Neural cell (in vitro differentiated cells): ENCODE measurements at regions not wholly inside any gene's neighbourhood (a gene's known extent, or its start where the extent isn't known, plus 50 kb on each side); places are given as distances from the start of the nearest gene placed in this dataset.

Source experiments
- H2AFZ ChIP-seq: fragments of 200-600, 300-800 bp; sonication (generic), shearing (Covaris generic); 2 replicates; pipeline ENCODE4 v1.6.0; 2014; ENCODE audit warnings: low read depth, mild to moderate bottlenecking, antibody characterized with exemption, low read length, moderate library complexity
- H3F3A ChIP-seq: fragments of 200-600 bp; shearing (Covaris generic); 2 replicates; pipeline ENCODE4 v1.6.1; 2016; ENCODE audit warnings: mild to moderate bottlenecking, moderate library complexity, mixed read lengths, antibody characterized with exemption, low read length; ENCODE audit not compliant: insufficient read depth, poor library complexity, severe bottlenecking
- H3K27ac ChIP-seq: fragments of 200-600, 300-800 bp; sonication (generic), shearing (Covaris generic); 2 replicates; pipeline ENCODE4 v1.5.1; 2014; ENCODE audit warnings: mild to moderate bottlenecking, low read length, moderate library complexity
- H3K27me3 ChIP-seq: fragments of 300-800, 200-600 bp; sonication (generic), shearing (Covaris generic); 2 replicates; pipeline ENCODE4 v1.6.0; 2014; ENCODE audit warnings: mild to moderate bottlenecking, low read depth, low read length, moderate library complexity; ENCODE audit not compliant: insufficient read depth
- H3K36me3 ChIP-seq: fragments of 300-800, 200-600 bp; sonication (generic), shearing (Covaris generic); 2 replicates; pipeline ENCODE4 v1.5.1; 2014; ENCODE audit warnings: mild to moderate bottlenecking, antibody characterized with exemption, low read length, moderate library complexity; ENCODE audit not compliant: insufficient read depth
- H3K4me2 ChIP-seq: fragments of 300-800, 200-600 bp; sonication (generic), shearing (Covaris generic); 2 replicates; pipeline ENCODE4 v1.6.0; 2014; ENCODE audit warnings: mild to moderate bottlenecking, low read length
- H3K4me3 ChIP-seq: fragments of 300-800, 200-600 bp; sonication (generic), shearing (Covaris generic); 2 replicates; pipeline ENCODE4 v1.5.1; 2014; ENCODE audit warnings: mild to moderate bottlenecking, low read length, moderate library complexity
- H3K79me2 ChIP-seq: fragments of 200-600 bp; shearing (Covaris generic); replicated peaks from 2 replicates; pipeline ENCODE4 v1.6.0; 2014; ENCODE audit warnings: mild to moderate bottlenecking, low read length, moderate library complexity; ENCODE audit not compliant: insufficient read depth
- H3K9ac ChIP-seq: fragments of 300-800, 200-600 bp; sonication (generic), shearing (Covaris generic); 2 replicates; pipeline ENCODE4 v1.6.1; 2016; ENCODE audit warnings: mild to moderate bottlenecking, low read length, mixed read lengths
- H3K9me2 ChIP-seq: fragments of 200-600 bp; shearing (Covaris generic); 2 replicates; pipeline ENCODE4 v1.6.1; 2016; ENCODE audit warnings: mild to moderate bottlenecking, low read length, mixed read lengths; ENCODE audit not compliant: insufficient read depth
- H3K9me3 ChIP-seq: fragments of 200-600, 300-800 bp; sonication (generic), shearing (Covaris generic); 2 replicates; pipeline ENCODE4 v1.6.1; 2016; ENCODE audit warnings: mild to moderate bottlenecking, mixed run types, low read length, moderate library complexity, mixed read lengths
- H4K20me1 ChIP-seq: fragments of 200-600 bp; shearing (Covaris generic); 2 replicates; pipeline ENCODE4 v1.6.1; 2016; ENCODE audit warnings: mild to moderate bottlenecking, mixed run types; ENCODE audit not compliant: insufficient read depth
- EP300 ChIP-seq: fragments of 450-650 bp; conservative IDR thresholded peaks from 2 replicates; pipeline ENCODE4 v1.6.1; 2014; ENCODE audit warnings: antibody characterized with exemption, mild to moderate bottlenecking, moderate library complexity; ENCODE audit not compliant: poor library complexity, severe bottlenecking
- EZH2 ChIP-seq: fragments of 200-600, 300-800 bp; shearing (Covaris generic), sonication (generic); IDR thresholded peaks from 2 replicates; pipeline ENCODE4 v1.6.1; 2014; ENCODE audit warnings: antibody characterized with exemption, low read length, borderline replicate concordance, mild to moderate bottlenecking; ENCODE audit not compliant: insufficient read depth, poor library complexity, severe bottlenecking
- MXI1 ChIP-seq: fragments of 450-650 bp; conservative IDR thresholded peaks from 2 replicates; pipeline ENCODE4 v1.6.1; 2014; ENCODE audit warnings: antibody characterized with exemption, mild to moderate bottlenecking; ENCODE audit not compliant: poor library complexity, severe bottlenecking
- POLR2AphosphoS5 ChIP-seq: IDR thresholded peaks from 2 replicates; pipeline ENCODE4 v1.6.1; 2012
- RAD21 ChIP-seq: fragments of 450-650 bp; conservative IDR thresholded peaks from 2 replicates; pipeline ENCODE4 v1.6.1; 2014; ENCODE audit warnings: antibody characterized with exemption, mild to moderate bottlenecking, moderate library complexity
- SMC3 ChIP-seq: fragments of 450-650 bp; conservative IDR thresholded peaks from 2 replicates; pipeline ENCODE4 v1.6.1; 2014; ENCODE audit warnings: antibody characterized with exemption, mild to moderate bottlenecking, moderate library complexity; ENCODE audit not compliant: poor library complexity
- TAF1 ChIP-seq: IDR thresholded peaks from 2 replicates; pipeline ENCODE4 v1.6.1; 2012; ENCODE audit warnings: low read depth
- TF ChIP-seq, protein P1 (sequence below): IDR thresholded peaks from 2 replicates; pipeline ENCODE4 v1.6.1; 2012; ENCODE audit warnings: borderline replicate concordance
- TF ChIP-seq, protein P2 (sequence below): fragments of 450-650 bp; IDR thresholded peaks from 2 replicates; pipeline ENCODE4 v1.5.1; 2014; ENCODE audit warnings: antibody characterized with exemption, mild to moderate bottlenecking, moderate library complexity; ENCODE audit not compliant: poor library complexity, severe bottlenecking

DNA sequence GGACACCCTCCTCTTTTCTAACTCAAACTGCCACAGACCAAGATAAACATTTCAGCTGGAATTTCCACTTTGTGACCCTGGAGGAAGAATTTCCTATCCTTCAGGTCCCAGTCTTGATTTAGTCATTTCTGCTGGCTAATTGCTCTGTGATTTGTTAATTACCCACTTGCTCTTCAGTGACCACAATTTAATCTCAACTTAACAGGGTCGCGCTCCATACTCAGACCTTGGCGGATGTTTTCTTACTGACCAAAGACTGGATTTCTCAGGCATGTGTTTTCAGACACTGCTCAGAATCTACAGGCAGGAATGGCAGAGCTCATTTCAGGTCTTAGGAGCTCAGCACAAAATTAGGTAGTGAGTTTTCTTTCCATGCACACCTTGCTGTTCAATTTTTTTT is 188.9 kb downstream of the ASMT start:
- no peaks in the 10 kb centered on the region for H3K9me2 ChIP-seq
- H3K9me3 ChIP-seq = no peaks in the 10 kb centered on the region
- no peak overlapping the region for H3K9ac ChIP-seq
- no peak overlapping the region for H3K4me2 ChIP-seq
- no peaks in the 10 kb centered on the region for H3K36me3 ChIP-seq
- H3F3A ChIP-seq = no peaks in the 10 kb centered on the region
- TF ChIP-seq POLR2AphosphoS5 (no peak), MXI1 (no peak), RAD21 (no peak), TAF1 (no peak), SMC3 (no peak), EP300 (no peak), EZH2 (no peak)
- TF ChIP-seq, protein P1, sequence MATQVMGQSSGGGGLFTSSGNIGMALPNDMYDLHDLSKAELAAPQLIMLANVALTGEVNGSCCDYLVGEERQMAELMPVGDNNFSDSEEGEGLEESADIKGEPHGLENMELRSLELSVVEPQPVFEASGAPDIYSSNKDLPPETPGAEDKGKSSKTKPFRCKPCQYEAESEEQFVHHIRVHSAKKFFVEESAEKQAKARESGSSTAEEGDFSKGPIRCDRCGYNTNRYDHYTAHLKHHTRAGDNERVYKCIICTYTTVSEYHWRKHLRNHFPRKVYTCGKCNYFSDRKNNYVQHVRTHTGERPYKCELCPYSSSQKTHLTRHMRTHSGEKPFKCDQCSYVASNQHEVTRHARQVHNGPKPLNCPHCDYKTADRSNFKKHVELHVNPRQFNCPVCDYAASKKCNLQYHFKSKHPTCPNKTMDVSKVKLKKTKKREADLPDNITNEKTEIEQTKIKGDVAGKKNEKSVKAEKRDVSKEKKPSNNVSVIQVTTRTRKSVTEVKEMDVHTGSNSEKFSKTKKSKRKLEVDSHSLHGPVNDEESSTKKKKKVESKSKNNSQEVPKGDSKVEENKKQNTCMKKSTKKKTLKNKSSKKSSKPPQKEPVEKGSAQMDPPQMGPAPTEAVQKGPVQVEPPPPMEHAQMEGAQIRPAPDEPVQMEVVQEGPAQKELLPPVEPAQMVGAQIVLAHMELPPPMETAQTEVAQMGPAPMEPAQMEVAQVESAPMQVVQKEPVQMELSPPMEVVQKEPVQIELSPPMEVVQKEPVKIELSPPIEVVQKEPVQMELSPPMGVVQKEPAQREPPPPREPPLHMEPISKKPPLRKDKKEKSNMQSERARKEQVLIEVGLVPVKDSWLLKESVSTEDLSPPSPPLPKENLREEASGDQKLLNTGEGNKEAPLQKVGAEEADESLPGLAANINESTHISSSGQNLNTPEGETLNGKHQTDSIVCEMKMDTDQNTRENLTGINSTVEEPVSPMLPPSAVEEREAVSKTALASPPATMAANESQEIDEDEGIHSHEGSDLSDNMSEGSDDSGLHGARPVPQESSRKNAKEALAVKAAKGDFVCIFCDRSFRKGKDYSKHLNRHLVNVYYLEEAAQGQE = no peak
- TF ChIP-seq, protein P2, sequence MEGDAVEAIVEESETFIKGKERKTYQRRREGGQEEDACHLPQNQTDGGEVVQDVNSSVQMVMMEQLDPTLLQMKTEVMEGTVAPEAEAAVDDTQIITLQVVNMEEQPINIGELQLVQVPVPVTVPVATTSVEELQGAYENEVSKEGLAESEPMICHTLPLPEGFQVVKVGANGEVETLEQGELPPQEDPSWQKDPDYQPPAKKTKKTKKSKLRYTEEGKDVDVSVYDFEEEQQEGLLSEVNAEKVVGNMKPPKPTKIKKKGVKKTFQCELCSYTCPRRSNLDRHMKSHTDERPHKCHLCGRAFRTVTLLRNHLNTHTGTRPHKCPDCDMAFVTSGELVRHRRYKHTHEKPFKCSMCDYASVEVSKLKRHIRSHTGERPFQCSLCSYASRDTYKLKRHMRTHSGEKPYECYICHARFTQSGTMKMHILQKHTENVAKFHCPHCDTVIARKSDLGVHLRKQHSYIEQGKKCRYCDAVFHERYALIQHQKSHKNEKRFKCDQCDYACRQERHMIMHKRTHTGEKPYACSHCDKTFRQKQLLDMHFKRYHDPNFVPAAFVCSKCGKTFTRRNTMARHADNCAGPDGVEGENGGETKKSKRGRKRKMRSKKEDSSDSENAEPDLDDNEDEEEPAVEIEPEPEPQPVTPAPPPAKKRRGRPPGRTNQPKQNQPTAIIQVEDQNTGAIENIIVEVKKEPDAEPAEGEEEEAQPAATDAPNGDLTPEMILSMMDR = no peak
- H3K27me3 ChIP-seq = no peaks in the 10 kb centered on the region
- no peaks in the 10 kb centered on the region for H3K79me2 ChIP-seq
- H3K27ac ChIP-seq = no peak overlapping the region
- no peak overlapping the region for H3K4me3 ChIP-seq
- H4K20me1 ChIP-seq = no peaks in the 10 kb centered on the region
- no peak overlapping the region for H2AFZ ChIP-seq

DNA sequence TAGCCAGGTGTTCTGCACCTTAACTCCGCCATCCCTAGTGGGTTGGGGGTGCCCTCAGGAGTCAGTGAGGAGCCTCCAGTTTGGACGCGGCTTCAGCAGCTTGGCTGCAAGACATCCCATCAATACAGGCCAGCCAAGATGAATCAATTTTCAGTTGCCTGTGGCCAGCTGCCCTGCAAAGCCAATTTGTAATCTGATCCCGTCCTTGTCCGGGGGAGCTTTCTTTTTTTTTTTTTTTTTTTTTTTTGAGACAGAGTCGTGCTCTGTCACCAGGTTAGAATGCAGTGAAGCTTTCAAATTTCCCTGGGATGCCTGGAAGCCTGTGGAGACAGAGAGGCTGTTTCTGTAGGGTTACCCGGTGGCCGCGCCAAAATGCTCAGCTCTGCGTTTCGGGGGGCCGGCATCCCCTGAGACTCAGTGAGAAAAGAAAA is 192.5 kb downstream of the ASMT start:
- Histone ChIP-seq H3K79me2 (no peaks in the 10 kb centered on the region), H3K9me3 (no peaks in the 10 kb centered on the region), H3K9ac (peak overlapping the region; percentile 23), H3K27me3 (no peaks in the 10 kb centered on the region), H4K20me1 (no peaks in the 10 kb centered on the region), H3F3A (no peaks in the 10 kb centered on the region), H2AFZ (no peak overlapping the region), H3K36me3 (no peaks in the 10 kb centered on the region), H3K27ac (no peak overlapping the region), H3K9me2 (no peaks in the 10 kb centered on the region), H3K4me2 (no peak overlapping the region), H3K4me3 (no peak overlapping the region)
- TF ChIP-seq EZH2 = no peak
- TF ChIP-seq MXI1 = no peak
- TF ChIP-seq POLR2AphosphoS5 = no peak
- TF ChIP-seq EP300 = no peak
- TF ChIP-seq, protein P1 = no peak
- TF ChIP-seq SMC3 = no peak
